Smooth muscle cell (in vitro differentiated cells): ENCODE measurements at regions not wholly inside any gene's neighbourhood (a gene's known extent, or its start where the extent isn't known, plus 50 kb on each side); places are given as distances from the start of the nearest gene placed in this dataset.

Experiments used
- DNase-seq: peaks from one replicate; lab custom pipeline; 2025; ENCODE audit not compliant: unreplicated experiment; lab: John Stamatoyannopoulos, UW
- H2AFZ ChIP-seq: fragments of 200-600 bp; sonication (generic); 2 replicates; pipeline ENCODE4 v1.6.0; 2016; ENCODE audit warnings: antibody characterized with exemption, low read depth, mild to moderate bottlenecking
- H3F3A ChIP-seq: fragments of 200-600 bp; sonication (generic); 2 replicates; pipeline ENCODE4 v1.6.0; 2017; ENCODE audit warnings: antibody characterized with exemption, low read depth
- H3K27ac ChIP-seq: fragments of 200-600 bp; sonication (generic); 2 replicates; pipeline ENCODE4 v1.5.1; 2016; ENCODE audit warnings: low read depth, mild to moderate bottlenecking
- H3K27me3 ChIP-seq: fragments of 200-600 bp; sonication (generic); 2 replicates; pipeline ENCODE4 v1.6.1; 2016; ENCODE audit warnings: low read depth, mild to moderate bottlenecking
- H3K36me3 ChIP-seq: fragments of 200-600 bp; sonication (generic); 2 replicates; pipeline ENCODE4 v1.5.1; 2016; ENCODE audit warnings: low read depth
- H3K4me1 ChIP-seq: fragments of 200-600 bp; sonication (generic); 2 replicates; pipeline ENCODE4 v1.5.1; 2016; ENCODE audit warnings: low read depth
- H3K4me2 ChIP-seq: fragments of 200-600 bp; sonication (generic); 2 replicates; pipeline ENCODE4 v1.6.0; 2016; ENCODE audit warnings: mild to moderate bottlenecking
- H3K4me3 ChIP-seq: fragments of 200-600 bp; sonication (generic); 2 replicates; pipeline ENCODE4 v1.5.1; 2016; ENCODE audit warnings: mild to moderate bottlenecking
- H3K79me2 ChIP-seq: fragments of 200-600 bp; sonication (generic); 2 replicates; pipeline ENCODE4 v1.6.0; 2016; ENCODE audit warnings: low read depth, mild to moderate bottlenecking
- H3K9ac ChIP-seq: fragments of 200-600 bp; sonication (generic); 2 replicates; pipeline ENCODE4 v1.6.0; 2016; ENCODE audit warnings: low read depth
- H3K9me3 ChIP-seq: fragments of 200-600 bp; sonication (generic); replicated peaks from 2 replicates; pipeline ENCODE4 v1.5.1; 2016; ENCODE audit warnings: low read depth
- H4K20me1 ChIP-seq: fragments of 200-600 bp; sonication (generic); 2 replicates; pipeline ENCODE4 v1.6.0; 2016; ENCODE audit warnings: low read depth
- WGBS: methylation state at CpG from one replicate; pipeline ENCODE4 v1.1.7; 2016; ENCODE audit warnings: low lambda C conversion rate; 5-methylcytosine and 5-hydroxymethylcytosine counted together
- TF ChIP-seq, protein P1 (sequence below): fragments of 200-600 bp; sonication (generic); IDR thresholded peaks from 2 replicates; pipeline ENCODE4 v1.5.1; 2017; ENCODE audit warnings: borderline replicate concordance, mild to moderate bottlenecking, antibody characterized with exemption; ENCODE audit not compliant: insufficient read depth, poor library complexity, severe bottlenecking

DNA sequence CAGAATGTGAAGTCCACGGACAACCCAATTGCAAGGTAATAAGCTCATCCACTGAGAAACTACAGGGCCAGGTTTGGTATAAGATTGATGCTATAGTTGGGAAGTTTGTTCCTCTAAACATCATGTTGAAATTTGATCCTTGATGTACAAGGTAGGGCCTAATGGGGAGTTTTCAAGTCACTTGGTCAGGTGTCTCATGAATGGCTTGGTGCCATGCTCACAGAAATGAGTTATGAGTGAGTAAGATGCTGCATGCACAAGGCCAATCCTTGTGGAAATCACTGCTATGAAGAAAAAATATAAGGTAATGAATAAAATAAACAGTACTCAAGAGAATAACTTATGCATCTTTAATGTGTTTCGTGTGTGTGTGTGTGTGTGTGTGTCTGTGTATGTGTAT, 1891.2 kb downstream of the NCAM2 start:
- WGBS, result 90% methylated on average over 2 of the region's 2 CpGs
- Histone ChIP-seq H3F3A (no peaks in the 10 kb centered on the region), H3K4me1 (peaks cover 6% of the 10 kb centered on the region), H3K79me2 (no peaks in the 10 kb centered on the region), H3K27me3 (no peaks in the 10 kb centered on the region), H2AFZ (no peak overlapping the region), H3K9ac (no peak overlapping the region), H3K9me3 (no peaks in the 10 kb centered on the region), H3K4me2 (no peak overlapping the region), H3K27ac (no peak overlapping the region), H3K36me3 (no peaks in the 10 kb centered on the region), H4K20me1 (no peaks in the 10 kb centered on the region), H3K4me3 (no peak overlapping the region)
- DNase-seq, result no peak
- TF ChIP-seq, protein P1, sequence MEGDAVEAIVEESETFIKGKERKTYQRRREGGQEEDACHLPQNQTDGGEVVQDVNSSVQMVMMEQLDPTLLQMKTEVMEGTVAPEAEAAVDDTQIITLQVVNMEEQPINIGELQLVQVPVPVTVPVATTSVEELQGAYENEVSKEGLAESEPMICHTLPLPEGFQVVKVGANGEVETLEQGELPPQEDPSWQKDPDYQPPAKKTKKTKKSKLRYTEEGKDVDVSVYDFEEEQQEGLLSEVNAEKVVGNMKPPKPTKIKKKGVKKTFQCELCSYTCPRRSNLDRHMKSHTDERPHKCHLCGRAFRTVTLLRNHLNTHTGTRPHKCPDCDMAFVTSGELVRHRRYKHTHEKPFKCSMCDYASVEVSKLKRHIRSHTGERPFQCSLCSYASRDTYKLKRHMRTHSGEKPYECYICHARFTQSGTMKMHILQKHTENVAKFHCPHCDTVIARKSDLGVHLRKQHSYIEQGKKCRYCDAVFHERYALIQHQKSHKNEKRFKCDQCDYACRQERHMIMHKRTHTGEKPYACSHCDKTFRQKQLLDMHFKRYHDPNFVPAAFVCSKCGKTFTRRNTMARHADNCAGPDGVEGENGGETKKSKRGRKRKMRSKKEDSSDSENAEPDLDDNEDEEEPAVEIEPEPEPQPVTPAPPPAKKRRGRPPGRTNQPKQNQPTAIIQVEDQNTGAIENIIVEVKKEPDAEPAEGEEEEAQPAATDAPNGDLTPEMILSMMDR, result no peak

DNA sequence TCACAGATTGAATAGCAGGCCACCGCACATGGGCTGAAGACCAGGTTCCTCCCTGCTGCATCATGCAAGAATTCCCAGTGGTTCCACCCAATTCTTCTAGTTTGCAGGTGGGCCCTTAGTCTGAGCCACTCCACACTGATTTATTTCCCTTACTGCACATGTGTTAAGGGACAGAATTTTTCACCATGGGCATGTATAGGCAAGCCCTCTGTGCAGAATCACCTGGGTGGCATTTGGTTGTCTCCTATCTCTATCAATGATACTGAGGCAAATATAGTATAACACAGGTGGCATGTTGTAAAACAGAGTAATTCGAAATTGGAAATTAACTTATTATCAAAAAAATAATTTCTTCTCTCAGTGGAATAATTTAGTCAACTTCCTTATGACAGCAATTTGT, 1892.4 kb downstream of the NCAM2 start:
- H3K4me2 ChIP-seq, result no peak overlapping the region
- no peak overlapping the region for H3K27ac ChIP-seq
- H2AFZ ChIP-seq, result no peak overlapping the region
- no peak overlapping the region for H3K9ac ChIP-seq
- H3K36me3 ChIP-seq, result no peaks in the 10 kb centered on the region
- H4K20me1 ChIP-seq, result no peaks in the 10 kb centered on the region
- H3K27me3 ChIP-seq, result no peaks in the 10 kb centered on the region
- DNase-seq, result no peak
- no peaks in the 10 kb centered on the region for H3K9me3 ChIP-seq
- 86% methylated on average over 2 of the region's 2 CpGs for WGBS
- H3F3A ChIP-seq, result no peaks in the 10 kb centered on the region
- H3K4me3 ChIP-seq, result no peak overlapping the region
- no peaks in the 10 kb centered on the region for H3K4me1 ChIP-seq
- H3K79me2 ChIP-seq, result no peaks in the 10 kb centered on the region
- TF ChIP-seq, protein P1, result no peak

DNA sequence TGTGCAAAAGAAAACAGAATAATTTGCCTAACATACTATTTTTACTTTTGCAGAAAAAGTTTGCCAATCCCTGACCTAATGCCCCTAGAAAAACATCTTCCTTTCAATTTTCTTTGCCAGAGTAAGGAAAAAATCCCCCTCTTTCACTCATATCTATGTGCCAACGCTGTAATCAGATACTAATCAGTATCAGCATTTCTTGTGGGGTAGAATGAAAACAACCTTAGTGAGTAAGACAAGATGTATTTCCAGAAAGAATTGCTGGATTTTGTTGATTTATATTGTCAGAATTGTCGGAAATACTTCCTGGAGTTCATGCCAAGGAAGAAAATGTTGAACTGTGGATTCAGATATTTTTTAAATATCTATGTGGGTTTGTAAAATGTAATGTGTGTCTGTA, 1893.8 kb downstream of the NCAM2 start:
- no peak overlapping the region for H2AFZ ChIP-seq
- H3K9me3 ChIP-seq, result no peaks in the 10 kb centered on the region
- no peaks in the 10 kb centered on the region for H3K79me2 ChIP-seq
- no peak for DNase-seq
- no peaks in the 10 kb centered on the region for H3K4me1 ChIP-seq
- H3K4me2 ChIP-seq, result no peak overlapping the region
- TF ChIP-seq, protein P1, result no peak
- no peaks in the 10 kb centered on the region for H4K20me1 ChIP-seq
- no peak overlapping the region for H3K4me3 ChIP-seq
- no peaks in the 10 kb centered on the region for H3F3A ChIP-seq
- no peaks in the 10 kb centered on the region for H3K36me3 ChIP-seq
- no peaks in the 10 kb centered on the region for H3K27me3 ChIP-seq
- 91% methylated on average over 2 of the region's 2 CpGs for WGBS
- H3K27ac ChIP-seq, result no peak overlapping the region
- H3K9ac ChIP-seq, result no peak overlapping the region

DNA sequence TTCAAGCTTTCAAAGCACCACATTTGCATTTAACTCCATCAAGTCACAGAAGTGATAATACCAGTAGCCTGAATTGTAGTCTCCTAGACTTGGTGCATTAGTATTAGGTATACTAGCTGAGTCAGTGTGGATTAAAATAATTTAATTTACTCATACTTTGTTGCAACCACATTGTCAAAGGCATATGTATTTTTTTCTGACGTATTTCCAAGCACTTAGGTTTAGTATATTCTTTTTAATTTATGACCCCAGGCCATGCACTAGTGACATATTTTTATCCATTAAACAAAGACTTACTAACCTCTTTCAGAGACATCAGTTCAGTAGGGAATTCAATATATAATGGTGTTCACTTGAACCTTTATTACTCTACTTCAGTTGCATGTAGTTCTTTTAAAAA, 1894.5 kb downstream of the NCAM2 start:
- no peaks in the 10 kb centered on the region for H3F3A ChIP-seq
- H3K4me2 ChIP-seq, result no peak overlapping the region
- H3K4me1 ChIP-seq, result no peaks in the 10 kb centered on the region
- H2AFZ ChIP-seq, result no peak overlapping the region
- no peak for DNase-seq
- no peaks in the 10 kb centered on the region for H3K79me2 ChIP-seq
- no peaks in the 10 kb centered on the region for H3K9me3 ChIP-seq
- H3K27ac ChIP-seq, result no peak overlapping the region
- 79% methylated on average over 1 of the region's 1 CpG for WGBS
- no peaks in the 10 kb centered on the region for H3K27me3 ChIP-seq
- H4K20me1 ChIP-seq, result no peaks in the 10 kb centered on the region
- no peak overlapping the region for H3K4me3 ChIP-seq
- TF ChIP-seq, protein P1, result no peak
- no peaks in the 10 kb centered on the region for H3K36me3 ChIP-seq
- no peak overlapping the region for H3K9ac ChIP-seq
